HPDE6-E6E7 (cell line): ENCODE measurements at regions not wholly inside any gene's neighbourhood (a gene's known extent, or its start where the extent isn't known, plus 50 kb on each side); places are given as distances from the start of the nearest gene placed in this dataset.
"Not testable (repeated sequence)": the region's sequence is repeated elsewhere in the genome, so short reads cannot be mapped to it uniquely, and the experiment has no call there.

Source experiments
- DNase-seq: peaks from one replicate; pipeline ENCODE4 v3.0.0; 2011; ENCODE audit warnings: missing footprints; ENCODE audit errors: extremely low spot score

- DNase-seq: no peak
These were observed 486.7 kb upstream of the ZP4 start for GRCh38 chr1:238377280-238377919.

- no peak for DNase-seq
These were observed 479.9 kb upstream of the ZP4 start for GRCh38 chr1:238370599-238370998.

- DNase-seq: no peak
These were observed 473.6 kb upstream of the ZP4 start for GRCh38 chr1:238364214-238364892.

- DNase-seq: no peak
These were observed 469.8 kb upstream of the ZP4 start for GRCh38 chr1:238360474-238360873.

- no peak for DNase-seq
These were observed 459.7 kb upstream of the ZP4 start for GRCh38 chr1:238350471-238350870.

GRCh38 chr1:238346340-238346739, 455.6 kb upstream of the ZP4 start:
- no peak for DNase-seq

- no peak for DNase-seq
These were observed 455.1 kb upstream of the ZP4 start for GRCh38 chr1:238345837-238346236.

GRCh38 chr1:238343852-238344251, 453.1 kb upstream of the ZP4 start:
- no peak for DNase-seq

- no peak for DNase-seq
These were observed 450.7 kb upstream of the ZP4 start for GRCh38 chr1:238341395-238341794.

GRCh38 chr1:238340989-238341388, 450.3 kb upstream of the ZP4 start:
- DNase-seq: no peak

GRCh38 chr1:238336531-238336930, 445.8 kb upstream of the ZP4 start:
- peak; percentile 63 for DNase-seq

GRCh38 chr1:238334170-238334569, 443.4 kb upstream of the ZP4 start:
- DNase-seq: no peak

GRCh38 chr1:238331557-238331956, 440.8 kb upstream of the ZP4 start:
- DNase-seq: no peak

- no peak for DNase-seq
These were observed 438.9 kb upstream of the ZP4 start for GRCh38 chr1:238329671-238330070.

- DNase-seq: not testable (repeated sequence)
These were observed 436.3 kb upstream of the ZP4 start for GRCh38 chr1:238327033-238327432.

GRCh38 chr1:238326479-238326878, 435.8 kb upstream of the ZP4 start:
- DNase-seq: not testable (repeated sequence)

- no peak for DNase-seq
These were observed 433.6 kb upstream of the ZP4 start for GRCh38 chr1:238324211-238324864.

- DNase-seq: no peak
These were observed 432.8 kb upstream of the ZP4 start for GRCh38 chr1:238323490-238323889.

- no peak for DNase-seq
These were observed 429.2 kb upstream of the ZP4 start for GRCh38 chr1:238319957-238320356.

- DNase-seq: no peak
These were observed 427.8 kb upstream of the ZP4 start for GRCh38 chr1:238318294-238319110.

- no peak for DNase-seq
These were observed 422.2 kb upstream of the ZP4 start for GRCh38 chr1:238312969-238313368.

GRCh38 chr1:238306411-238306810, 415.7 kb upstream of the ZP4 start:
- no peak for DNase-seq
